ENCODE measurements at regions not wholly inside any gene's neighbourhood (a gene's known extent, or its start where the extent isn't known, plus 50 kb on each side); places are given as distances from the start of the nearest gene placed in this dataset.

- DNase-seq (peak in 1 of 3 donors; percentile 25), ATAC-seq (no peak)
- no peak for TF ChIP-seq CTCF (IDR thresholded peaks at IDR 0.05)
- H3K4me1 ChIP-seq (ENCODE audit: low read depth), result no peaks in the 10 kb centered on the region
- intact Hi-C loops (cut with DNase I, micrococcal nuclease), result no loop called here
- no peaks in the 10 kb centered on the region for H3K36me3 ChIP-seq (ENCODE audit: low read depth)
- no peaks in the 10 kb centered on the region for H3K9me3 ChIP-seq
- H3K4me3 ChIP-seq, result no peak overlapping the region
These were observed 167.2 kb downstream of the FBXO15 start for GRCh38 chr18:73980289-73980979.

GRCh38 chr18:73979742-73980141, 167.9 kb downstream of the FBXO15 start:
- no peak for TF ChIP-seq CTCF (IDR thresholded peaks at IDR 0.05)
- ATAC-seq (no peak), DNase-seq (no peak)
- intact Hi-C loops (cut with DNase I, micrococcal nuclease), result no loop called here
- Histone ChIP-seq H3K36me3 (ENCODE audit: low read depth) (no peaks in the 10 kb centered on the region), H3K9me3 (no peaks in the 10 kb centered on the region), H3K4me1 (ENCODE audit: low read depth) (no peaks in the 10 kb centered on the region), H3K4me3 (no peak overlapping the region)

GRCh38 chr18:73976433-73976832, 171.2 kb downstream of the FBXO15 start:
- Histone ChIP-seq H3K4me1 (ENCODE audit: low read depth) (no peaks in the 10 kb centered on the region), H3K36me3 (ENCODE audit: low read depth) (no peaks in the 10 kb centered on the region), H3K4me3 (no peak overlapping the region), H3K9me3 (no peaks in the 10 kb centered on the region)
- no peak for DNase-seq
- ATAC-seq, result no peak
- TF ChIP-seq CTCF (IDR thresholded peaks at IDR 0.05), result no peak
- intact Hi-C loops (cut with DNase I, micrococcal nuclease), result no loop called here

GRCh38 chr18:73975266-73975665, 172.4 kb downstream of the FBXO15 start:
- ATAC-seq, result peak; percentile 10
- no peak for TF ChIP-seq CTCF (IDR thresholded peaks at IDR 0.05)
- Histone ChIP-seq H3K9me3 (no peaks in the 10 kb centered on the region), H3K36me3 (ENCODE audit: low read depth) (no peaks in the 10 kb centered on the region), H3K4me1 (ENCODE audit: low read depth) (no peaks in the 10 kb centered on the region), H3K4me3 (no peak overlapping the region)
- intact Hi-C loops (cut with DNase I, micrococcal nuclease), result no loop called here
- no peak for DNase-seq

GRCh38 chr18:73973972-73974371, 173.7 kb downstream of the FBXO15 start:
- Histone ChIP-seq H3K4me3 (no peak overlapping the region), H3K9me3 (no peaks in the 10 kb centered on the region), H3K4me1 (ENCODE audit: low read depth) (no peaks in the 10 kb centered on the region), H3K36me3 (ENCODE audit: low read depth) (no peaks in the 10 kb centered on the region)
- DNase-seq (no peak), ATAC-seq (no peak)
- intact Hi-C loops (cut with DNase I, micrococcal nuclease), result no loop called here
- TF ChIP-seq CTCF (IDR thresholded peaks at IDR 0.05), result no peak

- no peak for ATAC-seq
- no peak for TF ChIP-seq CTCF (IDR thresholded peaks at IDR 0.05)
- no peaks in the 10 kb centered on the region for H3K4me1 ChIP-seq (ENCODE audit: low read depth)
- H3K9me3 ChIP-seq, result no peaks in the 10 kb centered on the region
- no peak for DNase-seq
- intact Hi-C loops (cut with DNase I, micrococcal nuclease), result no loop called here
- no peak overlapping the region for H3K4me3 ChIP-seq
- H3K36me3 ChIP-seq (ENCODE audit: low read depth), result no peaks in the 10 kb centered on the region
These were observed 180.7 kb downstream of the FBXO15 start for GRCh38 chr18:73966954-73967353.
